Activated CD8-positive, alpha-beta memory T cell treated with anti-CD3 and anti-CD28 coated beads, Interleukin-2, amount 10 ng/mL, durations not matched to agents 7 days and 5 days (primary cell): ENCODE measurements at regions not wholly inside any gene's neighbourhood (a gene's known extent, or its start where the extent isn't known, plus 50 kb on each side); places are given as distances from the start of the nearest gene placed in this dataset.

Experiments
- ATAC-seq: fragments of 150-1000 bp; cut with Tn5 transposase; one replicate; pipeline ENCODE4 v1.10.0; 2021; ENCODE audit warnings: moderate library complexity
- CTCF ChIA-PET: fragments of 350-600 bp; sonication (Branson Sonifier 250); formaldehyde crosslinking; loops from one replicate; lab custom pipeline; 2021; ENCODE audit warnings: antibody characterized with exemption; lab: Charles Lee
- DNase-seq: peaks from one replicate; pipeline ENCODE4 v3.0.0-alpha.2; 2020
- H3K27ac Mint-ChIP-seq: one replicate; pipeline ENCODE4 v1.8.0; 2021; ENCODE audit warnings: mild to moderate bottlenecking, mixed read lengths
- H3K27me3 Mint-ChIP-seq: one replicate; pipeline ENCODE4 v1.8.0; 2021; ENCODE audit warnings: mixed read lengths
- H3K36me3 Mint-ChIP-seq: one replicate; pipeline ENCODE4 v1.8.0; 2021; ENCODE audit warnings: mild to moderate bottlenecking, mixed read lengths
- H3K4me1 Mint-ChIP-seq: one replicate; pipeline ENCODE4 v1.8.0; 2021; ENCODE audit warnings: mixed read lengths
- H3K4me3 Mint-ChIP-seq: one replicate; pipeline ENCODE4 v1.8.0; 2021; ENCODE audit warnings: mild to moderate bottlenecking, moderate library complexity, mixed read lengths
- H3K9me3 Mint-ChIP-seq: one replicate; pipeline ENCODE4 v1.8.0; 2022; ENCODE audit warnings: low read depth, mixed read lengths

DNA sequence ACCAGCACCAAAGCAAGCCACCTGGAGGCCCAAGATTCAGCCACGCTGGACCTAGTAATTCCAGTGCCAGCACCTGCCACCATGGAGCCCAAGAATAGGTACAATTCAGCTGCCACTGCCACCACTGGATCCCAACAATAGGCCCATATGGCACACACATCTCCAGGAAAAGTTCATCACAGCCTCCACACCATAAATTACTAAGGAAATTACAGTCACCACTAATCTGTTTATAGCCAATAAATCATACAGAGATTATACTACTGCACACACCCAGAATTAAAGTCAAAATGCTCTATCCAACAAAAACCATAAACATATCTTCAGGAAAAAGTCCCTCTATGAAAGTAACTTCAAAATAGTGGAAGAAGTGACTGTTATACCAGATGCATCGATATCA is 242.8 kb downstream of the SPATA31D1 start:
- ATAC-seq: no peak
- Mint-ChIP-seq H3K4me1 (no peaks in the 10 kb centered on the region), H3K27ac (no peak overlapping the region), H3K27me3 (no peaks in the 10 kb centered on the region), H3K36me3 (no peaks in the 10 kb centered on the region), H3K4me3 (no peak overlapping the region), H3K9me3 (peaks cover 11% of the 10 kb centered on the region)
- DNase-seq: no peak
- CTCF ChIA-PET: no interaction called here

DNA sequence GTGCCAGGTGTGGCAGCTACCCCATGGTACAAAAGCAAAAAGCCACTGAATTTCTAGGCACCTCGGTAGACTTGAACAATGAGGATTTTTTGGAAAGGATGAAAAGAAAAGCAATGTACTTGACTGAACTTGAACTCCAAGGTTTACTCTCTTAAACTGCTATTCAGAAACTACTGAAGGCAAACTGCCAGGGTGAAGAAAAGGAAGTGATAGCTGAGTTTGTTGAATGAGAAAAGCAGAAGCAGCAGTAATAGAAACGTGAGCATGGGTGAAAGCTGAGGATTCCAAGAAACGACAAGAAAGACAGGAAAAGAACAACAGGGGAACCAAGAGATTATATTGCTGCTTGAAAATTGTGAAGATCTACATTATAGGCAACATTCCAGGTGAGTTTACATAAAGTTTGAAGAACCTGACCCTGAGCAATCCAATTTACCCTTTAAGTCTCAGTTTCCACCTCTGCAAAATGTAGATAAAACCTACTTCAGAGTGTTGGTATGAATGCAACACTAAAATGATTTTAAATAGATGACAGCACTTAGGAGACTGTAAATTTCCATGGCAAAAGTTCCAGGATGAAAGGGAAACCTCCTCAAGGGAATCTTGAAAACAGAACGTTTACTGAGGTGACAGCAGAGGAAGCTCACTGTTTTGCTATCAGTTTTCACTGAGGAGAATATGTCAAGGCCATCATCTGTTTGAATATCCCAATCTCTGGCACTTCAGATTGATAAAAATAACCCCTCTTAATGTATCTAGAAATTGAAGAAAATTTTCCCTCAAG is 245.8 kb downstream of the SPATA31D1 start:
- CTCF ChIA-PET: no interaction called here
- H3K4me3 Mint-ChIP-seq: no peak overlapping the region
- H3K36me3 Mint-ChIP-seq: no peaks in the 10 kb centered on the region
- DNase-seq (no peak), ATAC-seq (no peak)
- peaks cover 11% of the 10 kb centered on the region for H3K9me3 Mint-ChIP-seq
- H3K27me3 Mint-ChIP-seq: no peaks in the 10 kb centered on the region
- H3K4me1 Mint-ChIP-seq: no peaks in the 10 kb centered on the region
- H3K27ac Mint-ChIP-seq: no peak overlapping the region

DNA sequence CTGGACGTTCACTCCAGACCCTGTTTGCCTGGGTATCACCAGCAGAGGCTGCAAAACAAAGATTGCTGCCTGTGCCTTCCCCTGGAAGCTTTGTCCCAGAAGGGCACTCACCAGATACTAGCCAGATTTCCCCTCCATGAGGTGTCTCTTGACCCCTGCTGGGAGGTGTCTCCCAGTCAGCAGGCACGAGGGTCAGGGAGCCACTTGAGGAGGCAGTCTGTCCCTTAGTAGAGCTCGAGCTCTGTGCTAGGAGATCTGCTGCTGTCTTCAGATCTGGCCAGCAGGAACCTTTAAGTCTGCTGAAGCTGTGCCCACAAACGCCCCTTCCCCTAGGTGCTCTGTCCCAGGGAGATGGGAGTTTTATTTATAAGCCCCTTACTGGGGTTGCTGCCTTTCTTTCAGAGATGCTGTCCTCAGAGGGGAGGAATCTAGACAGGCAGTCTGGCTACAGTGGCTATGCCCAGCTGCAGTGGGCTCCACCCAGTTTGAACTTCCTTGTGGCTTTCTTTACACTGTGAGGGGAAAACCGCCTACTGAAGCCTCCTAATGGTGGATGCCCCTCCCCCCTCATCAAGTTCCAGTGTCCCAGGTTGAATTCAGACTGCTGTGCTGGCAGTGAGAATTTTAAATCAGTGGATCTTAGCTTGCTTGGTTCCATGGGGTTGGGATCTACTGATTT is 253.9 kb downstream of the SPATA31D1 start:
- Mint-ChIP-seq H3K27ac (no peak overlapping the region), H3K4me3 (no peak overlapping the region), H3K27me3 (no peaks in the 10 kb centered on the region), H3K4me1 (no peaks in the 10 kb centered on the region), H3K36me3 (no peaks in the 10 kb centered on the region), H3K9me3 (peaks cover 12% of the 10 kb centered on the region)
- ATAC-seq (no peak), DNase-seq (no peak)
- CTCF ChIA-PET: no interaction called here

DNA sequence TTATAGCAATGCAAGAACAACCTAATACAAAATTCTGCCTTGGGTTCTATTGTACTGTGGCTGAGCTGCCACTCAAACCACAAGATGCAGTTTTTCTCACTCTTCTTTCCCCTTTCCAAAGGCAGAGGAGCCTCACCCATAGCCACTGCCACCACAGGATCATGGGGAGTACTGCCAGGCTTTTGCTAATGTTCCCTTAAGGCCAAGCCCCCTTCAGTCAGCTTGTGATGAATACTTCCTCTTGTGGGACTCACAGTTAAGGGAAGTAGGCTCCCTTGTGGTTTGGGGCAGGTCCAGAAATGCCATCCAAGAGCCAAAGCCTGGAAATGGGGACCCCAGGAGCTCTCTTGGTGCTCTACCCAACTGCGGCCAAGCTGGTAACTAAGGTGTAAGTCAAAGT is 258.7 kb downstream of the SPATA31D1 start:
- no peaks in the 10 kb centered on the region for H3K27me3 Mint-ChIP-seq
- ATAC-seq: no peak
- DNase-seq: no peak
- peaks cover 9% of the 10 kb centered on the region for H3K9me3 Mint-ChIP-seq
- CTCF ChIA-PET: no interaction called here
- no peaks in the 10 kb centered on the region for H3K36me3 Mint-ChIP-seq
- H3K4me1 Mint-ChIP-seq: no peaks in the 10 kb centered on the region
- H3K27ac Mint-ChIP-seq: no peak overlapping the region
- no peak overlapping the region for H3K4me3 Mint-ChIP-seq

DNA sequence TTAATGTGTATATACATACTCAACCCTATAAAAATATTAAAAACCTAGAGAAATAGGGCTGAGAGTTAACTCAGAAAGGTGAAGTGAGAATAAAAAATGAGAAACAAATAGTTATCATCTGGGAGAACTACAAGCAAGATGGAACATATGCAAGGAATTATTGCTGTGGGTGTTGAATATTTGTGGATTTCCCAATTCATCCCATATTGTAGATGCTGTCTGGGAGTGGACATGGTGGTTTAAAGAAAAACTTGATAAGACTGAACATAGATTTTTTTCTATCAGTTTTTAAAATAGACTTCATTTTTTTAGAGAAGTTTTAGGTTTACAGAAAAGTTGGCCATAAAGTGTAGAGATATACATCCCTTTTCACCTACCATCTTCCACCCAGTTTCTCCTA is 263.5 kb downstream of the SPATA31D1 start:
- Mint-ChIP-seq H3K36me3 (no peaks in the 10 kb centered on the region), H3K27ac (no peak overlapping the region), H3K9me3 (peaks cover 7% of the 10 kb centered on the region), H3K4me3 (no peak overlapping the region), H3K4me1 (no peaks in the 10 kb centered on the region), H3K27me3 (no peaks in the 10 kb centered on the region)
- DNase-seq (no peak), ATAC-seq (no peak)
- CTCF ChIA-PET: no interaction called here

DNA sequence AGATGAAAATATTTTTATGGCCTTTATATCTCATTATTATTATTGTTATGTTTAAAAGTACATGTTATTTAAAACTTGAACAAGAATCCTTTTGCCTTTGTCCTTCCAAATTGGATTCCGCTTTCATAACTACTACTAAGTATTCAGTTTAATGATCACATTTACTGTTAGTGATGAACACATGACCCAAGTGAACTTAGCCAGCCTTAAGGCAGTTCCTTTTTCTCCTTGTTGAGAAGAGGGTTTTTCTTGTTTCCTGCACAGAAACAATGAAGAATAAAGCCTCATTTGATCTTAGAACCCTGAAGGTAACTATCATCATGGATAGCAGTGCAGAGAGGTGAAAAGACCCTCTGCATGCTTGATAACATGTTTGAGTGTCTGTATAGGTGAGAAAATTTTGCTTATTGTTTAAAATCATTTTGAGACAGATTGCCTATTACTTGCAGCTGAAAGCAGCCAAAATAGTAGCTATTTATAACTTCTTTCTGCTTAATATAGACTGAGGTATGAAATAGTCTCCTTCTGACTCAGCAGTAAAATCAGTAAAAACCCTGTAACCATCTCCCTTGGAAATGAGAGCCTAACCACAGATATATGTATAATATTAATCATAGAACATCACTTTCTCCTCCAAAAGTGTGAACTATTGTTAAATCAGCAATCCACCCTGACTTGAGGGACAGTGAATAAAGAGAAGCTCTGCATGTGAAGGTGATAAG is 266.2 kb downstream of the SPATA31D1 start:
- Mint-ChIP-seq H3K4me1 (no peaks in the 10 kb centered on the region), H3K9me3 (peaks cover 3% of the 10 kb centered on the region), H3K27ac (no peak overlapping the region), H3K27me3 (no peaks in the 10 kb centered on the region), H3K4me3 (no peak overlapping the region), H3K36me3 (no peaks in the 10 kb centered on the region)
- no peak for ATAC-seq
- no peak for DNase-seq
- CTCF ChIA-PET: no interaction called here

DNA sequence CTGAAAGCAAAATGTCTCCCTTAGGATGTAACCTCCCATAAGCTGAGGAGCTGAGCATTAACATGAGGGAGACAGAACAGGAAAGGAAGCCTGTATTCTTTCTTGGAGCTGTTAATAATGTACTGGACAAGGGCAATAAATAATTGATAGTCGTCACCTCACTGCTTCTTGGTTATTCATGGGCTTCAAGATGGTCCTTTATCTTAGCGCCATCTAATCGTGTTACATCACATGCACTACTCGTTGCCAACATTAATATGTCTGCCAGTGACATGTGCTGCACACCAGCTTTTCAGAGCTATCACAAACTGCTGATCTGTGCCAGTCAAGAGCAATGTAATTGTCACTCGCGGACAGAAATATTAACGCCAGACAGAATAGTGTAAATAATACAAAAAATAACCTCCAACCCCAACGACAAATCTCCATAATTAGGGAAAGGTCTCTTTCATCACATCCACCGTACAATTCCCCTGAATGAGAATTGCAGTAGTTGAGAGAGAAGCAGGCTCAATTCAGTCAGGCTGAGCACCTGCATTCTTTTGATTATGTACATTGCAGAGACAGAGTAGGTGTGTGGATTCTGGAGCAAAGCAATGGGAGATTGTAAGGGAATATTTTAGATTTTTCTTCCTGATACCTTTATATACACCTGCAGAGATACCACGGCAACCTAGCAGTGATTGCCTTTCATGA is 267.1 kb downstream of the SPATA31D1 start:
- ATAC-seq (no peak), DNase-seq (no peak)
- Mint-ChIP-seq H3K9me3 (peaks cover 6% of the 10 kb centered on the region), H3K27me3 (no peaks in the 10 kb centered on the region), H3K4me1 (no peaks in the 10 kb centered on the region), H3K4me3 (no peak overlapping the region), H3K27ac (no peak overlapping the region), H3K36me3 (no peaks in the 10 kb centered on the region)
- CTCF ChIA-PET: no interaction called here

DNA sequence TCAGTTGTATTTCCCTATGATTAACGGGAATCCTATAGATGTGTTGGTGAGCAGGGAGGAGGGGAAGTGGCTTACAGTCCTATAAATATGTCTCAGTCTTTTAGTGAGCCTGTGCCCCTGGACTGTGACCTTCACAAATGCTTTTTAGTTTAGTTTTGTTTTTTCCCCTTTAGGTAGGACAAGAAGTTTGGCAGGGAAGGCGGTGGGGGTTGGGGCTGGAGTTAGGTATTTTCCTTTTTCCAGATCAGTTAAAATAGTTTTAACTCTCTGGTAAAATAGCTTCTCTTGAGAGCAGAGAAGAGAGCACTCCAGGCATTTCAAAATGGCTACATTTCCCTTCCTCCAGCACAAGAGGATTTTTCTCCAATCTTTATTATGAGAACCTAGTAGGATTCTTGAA is 272.1 kb downstream of the SPATA31D1 start:
- ATAC-seq: no peak
- no peak overlapping the region for H3K27ac Mint-ChIP-seq
- DNase-seq: no peak
- no peaks in the 10 kb centered on the region for H3K4me1 Mint-ChIP-seq
- H3K36me3 Mint-ChIP-seq: no peaks in the 10 kb centered on the region
- H3K27me3 Mint-ChIP-seq: no peaks in the 10 kb centered on the region
- no peak overlapping the region for H3K4me3 Mint-ChIP-seq
- CTCF ChIA-PET: no interaction called here
- H3K9me3 Mint-ChIP-seq: peaks cover 12% of the 10 kb centered on the region

DNA sequence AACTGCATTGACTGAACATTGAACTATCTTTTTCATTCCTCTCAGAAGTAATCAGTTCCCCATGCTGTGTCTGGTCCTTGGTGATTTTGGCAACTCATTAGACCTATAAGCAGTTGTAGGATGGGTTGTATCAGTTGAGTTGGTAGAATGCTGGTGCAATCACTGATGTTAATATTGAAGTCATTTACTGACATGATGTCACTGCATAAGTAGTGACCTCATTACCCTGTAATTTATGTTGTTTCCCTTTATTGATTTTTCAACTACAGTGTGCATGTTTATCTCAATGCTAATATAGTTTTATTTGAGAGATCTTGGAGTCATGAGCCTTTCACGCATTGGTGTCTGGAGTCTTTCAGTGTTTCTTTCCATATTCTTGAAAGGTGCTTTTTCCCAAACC is 275.0 kb downstream of the SPATA31D1 start:
- CTCF ChIA-PET: no interaction called here
- Mint-ChIP-seq H3K4me1 (no peaks in the 10 kb centered on the region), H3K27ac (no peak overlapping the region), H3K9me3 (peaks cover 9% of the 10 kb centered on the region), H3K27me3 (no peaks in the 10 kb centered on the region), H3K36me3 (no peaks in the 10 kb centered on the region), H3K4me3 (no peak overlapping the region)
- no peak for DNase-seq
- no peak for ATAC-seq

DNA sequence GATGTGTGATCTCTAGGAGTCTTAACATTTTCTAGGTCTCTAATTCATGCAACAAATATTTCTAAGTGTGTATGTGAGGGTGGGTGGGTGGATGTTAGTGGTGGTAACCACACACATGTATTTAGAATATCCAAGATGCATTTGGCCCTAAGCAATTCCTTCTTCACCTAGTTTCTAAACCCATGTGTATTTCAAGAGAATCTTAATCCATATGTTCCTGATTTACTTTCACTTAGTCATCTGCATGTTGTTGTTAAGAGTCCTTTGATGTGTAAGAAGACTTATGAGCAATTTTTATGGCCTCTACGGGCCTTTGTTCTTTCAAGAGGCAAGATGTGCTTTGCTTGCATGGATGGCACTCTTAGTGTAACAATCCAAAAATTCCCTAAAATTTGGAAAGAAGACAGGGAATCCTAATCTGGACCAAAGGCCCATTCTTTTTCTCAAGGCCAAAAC is 282.6 kb downstream of the SPATA31D1 start:
- no peak overlapping the region for H3K27ac Mint-ChIP-seq
- no peaks in the 10 kb centered on the region for H3K36me3 Mint-ChIP-seq
- no peaks in the 10 kb centered on the region for H3K4me1 Mint-ChIP-seq
- CTCF ChIA-PET: no interaction called here
- no peak overlapping the region for H3K4me3 Mint-ChIP-seq
- H3K27me3 Mint-ChIP-seq: no peaks in the 10 kb centered on the region
- DNase-seq: no peak
- ATAC-seq: no peak
- H3K9me3 Mint-ChIP-seq: peaks cover 8% of the 10 kb centered on the region

DNA sequence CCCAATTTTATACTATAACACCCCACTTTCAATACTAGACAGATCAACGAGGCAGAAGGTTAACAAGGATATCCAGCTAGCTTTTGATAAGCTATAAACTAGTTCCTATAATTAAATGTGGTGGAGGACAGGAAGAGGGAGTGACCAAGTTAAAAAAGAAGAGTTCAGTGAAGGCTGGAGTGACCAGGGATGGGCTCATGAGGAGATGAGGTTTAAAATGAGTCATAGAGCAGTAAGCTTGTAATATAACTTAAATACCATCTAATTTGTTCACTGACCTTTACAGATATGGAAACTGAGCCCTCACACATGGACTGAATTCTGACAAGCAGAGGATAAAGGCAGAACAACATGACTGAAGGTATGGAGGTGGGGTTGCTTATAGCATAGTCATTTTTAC is 284.5 kb downstream of the SPATA31D1 start:
- DNase-seq: no peak
- H3K9me3 Mint-ChIP-seq: peaks cover 8% of the 10 kb centered on the region
- H3K27me3 Mint-ChIP-seq: no peaks in the 10 kb centered on the region
- ATAC-seq: no peak
- H3K4me3 Mint-ChIP-seq: no peak overlapping the region
- H3K27ac Mint-ChIP-seq: no peak overlapping the region
- CTCF ChIA-PET: no interaction called here
- no peaks in the 10 kb centered on the region for H3K4me1 Mint-ChIP-seq
- no peaks in the 10 kb centered on the region for H3K36me3 Mint-ChIP-seq

DNA sequence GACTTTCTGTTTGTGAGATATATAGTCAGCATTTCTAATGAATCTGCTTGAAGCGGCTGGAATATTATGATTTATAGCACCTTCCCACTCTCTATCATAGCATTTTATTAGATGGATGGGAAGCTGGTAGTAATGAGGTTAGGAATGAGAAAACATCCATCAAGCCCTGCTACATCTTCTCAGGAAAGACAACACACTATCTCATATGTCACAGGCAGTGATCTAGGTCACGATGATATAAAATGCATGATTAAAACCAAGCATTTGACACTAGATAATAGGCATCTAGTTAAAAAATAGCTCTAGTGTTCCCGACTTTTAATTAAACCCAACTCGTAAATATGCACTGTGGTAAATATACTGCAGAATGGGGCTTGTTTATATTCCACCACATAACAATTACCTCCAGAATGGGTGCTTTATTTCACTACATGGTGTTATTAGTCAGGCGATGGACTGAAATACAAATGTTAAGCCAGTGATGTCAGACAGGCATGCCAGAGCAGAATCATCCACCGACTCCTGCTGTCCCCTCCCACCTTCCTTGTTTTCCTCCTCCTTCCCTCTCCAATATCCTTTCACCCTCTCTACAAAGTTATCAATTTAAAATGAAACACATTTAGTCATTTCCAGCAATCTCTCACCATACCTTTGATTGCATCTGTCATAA is 286.8 kb downstream of the SPATA31D1 start:
- CTCF ChIA-PET: no interaction called here
- Mint-ChIP-seq H3K27ac (no peak overlapping the region), H3K9me3 (peaks cover 14% of the 10 kb centered on the region), H3K4me3 (no peak overlapping the region), H3K4me1 (no peaks in the 10 kb centered on the region), H3K27me3 (no peaks in the 10 kb centered on the region), H3K36me3 (no peaks in the 10 kb centered on the region)
- DNase-seq (no peak), ATAC-seq (no peak)

DNA sequence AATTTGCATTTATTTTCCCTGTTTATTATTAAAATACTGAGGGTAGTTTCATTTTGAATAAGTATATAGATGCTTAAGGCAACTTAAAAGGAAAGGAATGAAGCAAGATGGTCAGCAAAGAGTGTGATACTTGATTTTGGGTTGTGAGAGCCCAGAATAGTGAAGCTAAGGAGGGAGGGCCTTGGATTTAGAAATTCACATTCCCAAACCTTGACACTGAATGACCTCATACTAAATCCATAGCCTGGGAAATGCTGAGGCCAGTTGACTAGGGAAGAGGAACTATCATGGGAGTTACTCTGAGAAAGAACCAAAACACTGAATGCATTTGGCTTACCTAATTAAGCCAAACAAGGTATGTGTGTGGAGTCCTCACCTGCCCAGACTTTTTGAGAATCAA is 292.5 kb downstream of the SPATA31D1 start:
- Mint-ChIP-seq H3K4me3 (no peak overlapping the region), H3K36me3 (no peaks in the 10 kb centered on the region), H3K9me3 (peaks cover 18% of the 10 kb centered on the region), H3K27ac (no peak overlapping the region), H3K27me3 (no peaks in the 10 kb centered on the region), H3K4me1 (no peaks in the 10 kb centered on the region)
- CTCF ChIA-PET: no interaction called here
- DNase-seq (no peak), ATAC-seq (no peak)
